Thyroid gland (tissue), 4 donors: ENCODE measurements at regions not wholly inside any gene's neighbourhood (a gene's known extent, or its start where the extent isn't known, plus 50 kb on each side); places are given as distances from the start of the nearest gene placed in this dataset.

Source experiments
- POLR2A ChIP-seq, 2 donors: fragments of 450-650 bp; IDR thresholded peaks; one replicate each; pipeline ENCODE4 v1.6.1; 2017; ENCODE audit warnings: antibody characterized with exemption in 2 of 2, mild to moderate bottlenecking in 2 of 2, moderate library complexity in 1 of 2
- TF ChIP-seq, protein P1 (sequence below), 6 experiments: fragments of 200-600 bp in 3 of 6; fragments of 450-650 bp in 3 of 6; sonication (generic) in 3 of 6; IDR thresholded peaks; one replicate each; pipeline ENCODE4 v1.5.1; 2016 to 2019; ENCODE audit warnings: antibody characterized with exemption in 6 of 6, mild to moderate bottlenecking in 2 of 6, inconsistent platforms in 1 of 6, moderate library complexity in 1 of 6

DNA sequence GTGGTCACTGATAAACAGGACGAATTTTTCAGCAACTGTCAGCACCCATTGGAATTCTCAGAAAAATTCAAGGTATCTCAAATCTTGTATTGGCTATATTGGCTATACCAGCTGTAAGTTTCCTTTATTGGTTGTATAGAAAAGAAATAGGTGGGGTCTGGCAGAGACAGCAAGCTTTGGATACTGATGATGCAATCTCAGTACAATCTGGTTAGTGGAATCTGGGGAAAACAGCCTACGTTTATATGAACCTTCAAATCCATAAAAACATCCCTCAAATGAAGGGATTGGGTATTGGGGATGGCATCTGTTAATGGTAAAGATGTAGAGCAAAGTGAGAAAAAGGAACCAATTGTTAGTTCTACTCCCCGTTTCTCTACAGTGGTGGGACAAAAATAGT lies 76.4 kb upstream of the MBNL3 start:
- no peak for TF ChIP-seq POLR2A (IDR thresholded peaks at IDR 0.05)
- TF ChIP-seq, protein P1, sequence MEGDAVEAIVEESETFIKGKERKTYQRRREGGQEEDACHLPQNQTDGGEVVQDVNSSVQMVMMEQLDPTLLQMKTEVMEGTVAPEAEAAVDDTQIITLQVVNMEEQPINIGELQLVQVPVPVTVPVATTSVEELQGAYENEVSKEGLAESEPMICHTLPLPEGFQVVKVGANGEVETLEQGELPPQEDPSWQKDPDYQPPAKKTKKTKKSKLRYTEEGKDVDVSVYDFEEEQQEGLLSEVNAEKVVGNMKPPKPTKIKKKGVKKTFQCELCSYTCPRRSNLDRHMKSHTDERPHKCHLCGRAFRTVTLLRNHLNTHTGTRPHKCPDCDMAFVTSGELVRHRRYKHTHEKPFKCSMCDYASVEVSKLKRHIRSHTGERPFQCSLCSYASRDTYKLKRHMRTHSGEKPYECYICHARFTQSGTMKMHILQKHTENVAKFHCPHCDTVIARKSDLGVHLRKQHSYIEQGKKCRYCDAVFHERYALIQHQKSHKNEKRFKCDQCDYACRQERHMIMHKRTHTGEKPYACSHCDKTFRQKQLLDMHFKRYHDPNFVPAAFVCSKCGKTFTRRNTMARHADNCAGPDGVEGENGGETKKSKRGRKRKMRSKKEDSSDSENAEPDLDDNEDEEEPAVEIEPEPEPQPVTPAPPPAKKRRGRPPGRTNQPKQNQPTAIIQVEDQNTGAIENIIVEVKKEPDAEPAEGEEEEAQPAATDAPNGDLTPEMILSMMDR (IDR thresholded peaks at IDR 0.05), result no peak
